ENCODE measurements at regions not wholly inside any gene's neighbourhood (a gene's known extent, or its start where the extent isn't known, plus 50 kb on each side); places are given as distances from the start of the nearest gene placed in this dataset.

GRCh38 chrX:114451397-114451796, 132.5 kb upstream of the HTR2C start:
- TF ChIP-seq CTCF (IDR thresholded peaks at IDR 0.05 in 2 of 3, conservative IDR thresholded peaks at IDR 0.05 in 1 of 3; ENCODE audit: borderline replicate concordance in 1 of 3, insufficient read depth in 1 of 3, low read depth in 2 of 3, low read length in 2 of 3) (no peak), YY1 (IDR thresholded peaks at IDR 0.05; ENCODE audit: extremely low read depth, insufficient replicate concordance, low read depth, low read length) (no peak), POLR2A (IDR thresholded peaks at IDR 0.05; ENCODE audit: borderline replicate concordance, extremely low read depth, insufficient read depth, insufficient read length) (no peak), SRF (IDR thresholded peaks at IDR 0.05; ENCODE audit: low read depth) (no peak), EZH2 (IDR thresholded peaks at IDR 0.05) (no peak)
- TF ChIP-seq, protein P1, sequence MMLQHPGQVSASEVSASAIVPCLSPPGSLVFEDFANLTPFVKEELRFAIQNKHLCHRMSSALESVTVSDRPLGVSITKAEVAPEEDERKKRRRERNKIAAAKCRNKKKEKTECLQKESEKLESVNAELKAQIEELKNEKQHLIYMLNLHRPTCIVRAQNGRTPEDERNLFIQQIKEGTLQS (IDR thresholded peaks at IDR 0.05), result no peak
- TF ChIP-seq, protein P2, sequence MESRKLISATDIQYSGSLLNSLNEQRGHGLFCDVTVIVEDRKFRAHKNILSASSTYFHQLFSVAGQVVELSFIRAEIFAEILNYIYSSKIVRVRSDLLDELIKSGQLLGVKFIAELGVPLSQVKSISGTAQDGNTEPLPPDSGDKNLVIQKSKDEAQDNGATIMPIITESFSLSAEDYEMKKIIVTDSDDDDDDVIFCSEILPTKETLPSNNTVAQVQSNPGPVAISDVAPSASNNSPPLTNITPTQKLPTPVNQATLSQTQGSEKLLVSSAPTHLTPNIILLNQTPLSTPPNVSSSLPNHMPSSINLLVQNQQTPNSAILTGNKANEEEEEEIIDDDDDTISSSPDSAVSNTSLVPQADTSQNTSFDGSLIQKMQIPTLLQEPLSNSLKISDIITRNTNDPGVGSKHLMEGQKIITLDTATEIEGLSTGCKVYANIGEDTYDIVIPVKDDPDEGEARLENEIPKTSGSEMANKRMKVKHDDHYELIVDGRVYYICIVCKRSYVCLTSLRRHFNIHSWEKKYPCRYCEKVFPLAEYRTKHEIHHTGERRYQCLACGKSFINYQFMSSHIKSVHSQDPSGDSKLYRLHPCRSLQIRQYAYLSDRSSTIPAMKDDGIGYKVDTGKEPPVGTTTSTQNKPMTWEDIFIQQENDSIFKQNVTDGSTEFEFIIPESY (IDR thresholded peaks at IDR 0.05; ENCODE audit: extremely low read depth, insufficient replicate concordance, low read length), result no peak
- TF ChIP-seq, protein P3, sequence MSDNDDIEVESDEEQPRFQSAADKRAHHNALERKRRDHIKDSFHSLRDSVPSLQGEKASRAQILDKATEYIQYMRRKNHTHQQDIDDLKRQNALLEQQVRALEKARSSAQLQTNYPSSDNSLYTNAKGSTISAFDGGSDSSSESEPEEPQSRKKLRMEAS (IDR thresholded peaks at IDR 0.05), result no peak
